ENCODE measurements at regions not wholly inside any gene's neighbourhood (a gene's known extent, or its start where the extent isn't known, plus 50 kb on each side); places are given as distances from the start of the nearest gene placed in this dataset.
"Not testable (repeated sequence)": the region's sequence is repeated elsewhere in the genome, so short reads cannot be mapped to it uniquely, and the experiment has no call there.

- DNase-seq, result no peak
Observed at GRCh38 chr11:114949614-114950351, 271.5 kb downstream of the NXPE2 start.

- no peak for DNase-seq
Observed at GRCh38 chr11:114953039-114953438, 274.7 kb downstream of the NXPE2 start.

GRCh38 chr11:114955923-114956322, 277.6 kb downstream of the NXPE2 start:
- DNase-seq, result no peak

GRCh38 chr11:114956566-114956965, 278.2 kb downstream of the NXPE2 start:
- DNase-seq, result no peak

- DNase-seq, result no peak
Observed at GRCh38 chr11:114959953-114960505, 281.7 kb downstream of the NXPE2 start.

GRCh38 chr11:114960819-114961218, 282.5 kb downstream of the NXPE2 start:
- DNase-seq, result not testable (repeated sequence)

GRCh38 chr11:114964676-114965214, 286.4 kb downstream of the NXPE2 start:
- no peak for DNase-seq

GRCh38 chr11:114970927-114971645, 292.8 kb downstream of the NXPE2 start:
- DNase-seq, result no peak

- no peak for DNase-seq
Observed at GRCh38 chr11:114972105-114972504, 293.8 kb downstream of the NXPE2 start.

- DNase-seq, result no peak
Observed at GRCh38 chr11:114977651-114978050, 299.3 kb downstream of the NXPE2 start.

GRCh38 chr11:114982141-114982540, 303.8 kb downstream of the NXPE2 start:
- DNase-seq, result no peak

GRCh38 chr11:114984611-114985163, 306.4 kb downstream of the NXPE2 start:
- DNase-seq, result no peak

- DNase-seq, result no peak
Observed at GRCh38 chr11:114986365-114986764, 308.0 kb downstream of the NXPE2 start.

GRCh38 chr11:114987186-114987760, 308.9 kb downstream of the NXPE2 start:
- DNase-seq, result no peak

- no peak for DNase-seq
Observed at GRCh38 chr11:114988644-114989043, 310.3 kb downstream of the NXPE2 start.

GRCh38 chr11:114989536-114989935, 311.2 kb downstream of the NXPE2 start:
- DNase-seq, result no peak

GRCh38 chr11:115005663-115006062, 327.3 kb downstream of the NXPE2 start:
- no peak for DNase-seq

- no peak for DNase-seq
Observed at GRCh38 chr11:115007851-115008250, 329.5 kb downstream of the NXPE2 start.

- DNase-seq, result no peak
Observed at GRCh38 chr11:115008799-115009198, 330.5 kb downstream of the NXPE2 start.

GRCh38 chr11:115017529-115017928, 339.2 kb downstream of the NXPE2 start:
- DNase-seq, result no peak

GRCh38 chr11:115030166-115030565, 351.8 kb downstream of the NXPE2 start:
- DNase-seq, result no peak

GRCh38 chr11:115036406-115037180, 358.3 kb downstream of the NXPE2 start:
- DNase-seq, result no peak

Measured in CD4-positive, alpha-beta T cell treated with Interleukin-21 for 1 hour (primary cell).